ENCODE measurements at regions not wholly inside any gene's neighbourhood (a gene's known extent, or its start where the extent isn't known, plus 50 kb on each side); places are given as distances from the start of the nearest gene placed in this dataset.

DNA sequence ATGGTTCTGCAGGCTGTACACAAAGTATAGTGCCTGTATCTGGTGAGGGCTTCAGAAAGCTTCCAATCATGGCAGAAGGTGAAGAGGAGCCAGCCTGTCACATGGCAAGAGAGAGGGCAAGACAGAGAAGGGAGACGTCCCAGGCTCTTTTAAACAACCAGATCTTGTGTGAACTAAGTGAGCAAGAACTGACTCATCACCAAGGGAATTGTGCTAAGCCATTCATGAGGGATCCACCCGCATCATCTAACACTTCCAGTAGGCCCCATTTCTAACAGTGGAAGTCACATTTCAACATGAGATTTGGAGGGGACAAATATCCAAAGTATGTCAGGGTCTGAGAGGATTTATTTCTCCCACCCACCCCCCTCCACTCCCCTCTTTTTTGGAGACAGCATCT lies 56.2 kb upstream of the ELAC2 start:
- ATAC-seq (ENCODE audit: low FRiP score) (no peak), DNase-seq (ENCODE audit: low spot score) (no peak)
- TF ChIP-seq, protein P1, sequence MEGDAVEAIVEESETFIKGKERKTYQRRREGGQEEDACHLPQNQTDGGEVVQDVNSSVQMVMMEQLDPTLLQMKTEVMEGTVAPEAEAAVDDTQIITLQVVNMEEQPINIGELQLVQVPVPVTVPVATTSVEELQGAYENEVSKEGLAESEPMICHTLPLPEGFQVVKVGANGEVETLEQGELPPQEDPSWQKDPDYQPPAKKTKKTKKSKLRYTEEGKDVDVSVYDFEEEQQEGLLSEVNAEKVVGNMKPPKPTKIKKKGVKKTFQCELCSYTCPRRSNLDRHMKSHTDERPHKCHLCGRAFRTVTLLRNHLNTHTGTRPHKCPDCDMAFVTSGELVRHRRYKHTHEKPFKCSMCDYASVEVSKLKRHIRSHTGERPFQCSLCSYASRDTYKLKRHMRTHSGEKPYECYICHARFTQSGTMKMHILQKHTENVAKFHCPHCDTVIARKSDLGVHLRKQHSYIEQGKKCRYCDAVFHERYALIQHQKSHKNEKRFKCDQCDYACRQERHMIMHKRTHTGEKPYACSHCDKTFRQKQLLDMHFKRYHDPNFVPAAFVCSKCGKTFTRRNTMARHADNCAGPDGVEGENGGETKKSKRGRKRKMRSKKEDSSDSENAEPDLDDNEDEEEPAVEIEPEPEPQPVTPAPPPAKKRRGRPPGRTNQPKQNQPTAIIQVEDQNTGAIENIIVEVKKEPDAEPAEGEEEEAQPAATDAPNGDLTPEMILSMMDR (IDR thresholded peaks at IDR 0.05): no peak

DNA sequence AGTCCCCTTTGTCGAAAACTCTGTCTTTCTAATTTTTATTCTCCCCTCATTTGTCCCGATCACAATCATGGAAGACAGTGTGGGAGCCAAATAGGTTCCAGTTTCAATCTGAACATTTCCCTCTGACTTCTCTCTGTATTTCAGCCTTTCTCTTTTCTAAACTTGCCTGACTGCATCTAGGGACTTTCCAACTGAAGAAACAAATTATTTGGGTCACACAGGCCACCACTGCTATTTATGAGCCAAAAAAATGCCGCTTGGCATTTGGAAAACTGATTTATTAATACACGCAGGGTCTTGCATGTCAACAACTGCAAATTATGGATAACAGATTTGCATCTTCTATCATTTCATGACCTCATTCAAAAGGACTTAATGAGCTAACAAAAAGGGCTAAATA lies 55.2 kb upstream of the ELAC2 start:
- ATAC-seq (ENCODE audit: low FRiP score) (no peak), DNase-seq (ENCODE audit: low spot score) (no peak)
- TF ChIP-seq, protein P1 (IDR thresholded peaks at IDR 0.05): no peak

DNA sequence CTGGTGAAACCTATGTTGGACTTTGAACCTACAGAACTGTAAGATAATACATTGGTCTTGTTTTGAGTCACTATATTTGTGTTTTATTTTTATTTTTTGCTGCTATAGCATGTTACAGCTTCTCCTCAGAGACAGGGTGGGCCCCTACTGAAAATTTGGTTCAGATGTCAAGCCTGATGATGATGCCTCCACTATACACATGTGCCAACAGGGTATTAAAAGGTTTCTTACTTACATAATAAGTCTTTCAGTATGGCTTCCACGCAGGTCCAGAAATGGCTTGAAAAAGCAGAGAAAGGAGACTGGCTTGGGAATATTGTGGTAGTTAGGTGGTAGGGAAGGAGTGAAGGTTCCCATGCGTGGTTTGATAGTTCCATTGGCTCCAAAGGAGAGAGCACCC lies 52.9 kb upstream of the ELAC2 start:
- TF ChIP-seq, protein P1 (IDR thresholded peaks at IDR 0.05): no peak
- no peak for DNase-seq (ENCODE audit: low spot score)
- ATAC-seq (ENCODE audit: low FRiP score): no peak

DNA sequence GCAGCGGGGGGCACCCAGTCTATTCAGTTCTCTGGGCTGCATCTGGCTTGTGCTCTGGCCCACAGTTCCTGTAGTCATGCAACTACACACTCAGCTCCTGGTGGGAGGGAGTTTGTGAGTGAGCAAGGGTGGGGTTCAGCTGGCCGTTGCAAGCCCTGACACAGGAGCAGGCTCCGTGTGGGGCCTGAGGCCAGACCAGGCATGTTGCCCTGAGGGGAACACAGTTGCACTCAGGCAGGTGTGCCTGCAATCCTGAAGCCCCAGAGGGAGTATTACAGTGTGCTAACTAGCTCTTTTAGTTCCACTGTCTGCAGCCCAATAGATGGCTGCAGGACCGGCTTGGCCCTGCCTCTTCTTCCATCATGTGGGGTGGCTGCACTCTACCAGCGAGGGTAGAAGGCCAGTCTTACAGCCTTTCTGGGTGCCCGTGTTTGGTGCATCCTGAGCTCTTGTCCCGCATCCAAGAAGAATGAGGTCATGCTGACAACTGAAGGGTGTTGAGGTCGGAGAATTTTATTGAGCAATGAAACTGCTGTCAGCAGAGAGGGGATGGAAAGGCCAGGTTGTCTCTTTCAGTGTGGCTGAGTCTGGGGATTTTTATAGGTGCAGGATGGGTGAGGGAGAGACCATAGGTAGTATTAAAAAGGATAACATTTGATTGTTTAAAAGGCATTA lies 49.9 kb upstream of the ELAC2 start:
- TF ChIP-seq, protein P1 (IDR thresholded peaks at IDR 0.05): no peak
- DNase-seq (ENCODE audit: low spot score): no peak
- no peak for ATAC-seq (ENCODE audit: low FRiP score)

Data from omental fat pad (tissue), 3 donors.